HepG2 (cell line): ENCODE measurements at regions not wholly inside any gene's neighbourhood (a gene's known extent, or its start where the extent isn't known, plus 50 kb on each side); places are given as distances from the start of the nearest gene placed in this dataset.

Experiments used
- ATAC-seq: fragments of 200-7000 bp; cut with Tn5 transposase; 3 replicates; pipeline ENCODE4 v1.9.1; 2020; ENCODE audit warnings: mild to moderate bottlenecking, moderate library complexity
- BruUV-seq: library from RNA; stranded (reverse); fragments of 400-500 nt; replicated peaks from 2 replicates; lab custom pipeline; 2021; lab: Mats Ljungman, UMichigan
- CTCF ChIA-PET: fragments of 300-600 bp; formaldehyde crosslinking; extraction: SDS; loops from one replicate; lab custom pipeline; 2021; ENCODE audit warnings: low total read pairs, inconsistent platforms, low intra/inter-chr PET ratio; lab: Yijun Ruan, JAX
- POLR2A ChIA-PET: fragments of 350-600 bp; sonication (Branson Sonifier 250); formaldehyde crosslinking; loops from one replicate; lab custom pipeline; 2020; ENCODE audit warnings: antibody characterized with exemption, inconsistent platforms; lab: Yijun Ruan, JAX
- DNase-seq: peaks from one replicate; pipeline ENCODE4 v3.0.0-alpha.2; 2015; ENCODE audit warnings: low spot score
- FAIRE-seq: peaks from 3 replicates; lab custom pipeline; 2011; peaks lifted over from hg19 to GRCh38; lab: Jason Lieb, UNC
- H2AFZ ChIP-seq: one replicate; pipeline ENCODE4 v1.6.1; 2011; ENCODE audit warnings: low read length, inconsistent platforms
- H3K27ac ChIP-seq: fragments of 300-600 bp; 3 replicates; pipeline ENCODE4 v1.8.0; 2011; ENCODE audit warnings: mixed run types, mild to moderate bottlenecking, mixed read lengths, low read length, inconsistent platforms; ENCODE audit not compliant: insufficient read depth; ENCODE audit errors: extremely low read length
- H3K27me3 ChIP-seq, 2 experiments: fragments of 200-600 bp in 1 of 2; 2 replicates in 1 of 2; 3 replicates in 1 of 2; pipeline versions ENCODE4 v1.6.0 to v1.8.0; 2011; ENCODE audit warnings: low read length in 2 of 2, mild to moderate bottlenecking in 2 of 2, moderate library complexity in 2 of 2, inconsistent platforms in 1 of 2; ENCODE audit not compliant: insufficient read depth in 2 of 2, control insufficient read depth in 1 of 2
- H3K36me3 ChIP-seq, 2 experiments: fragments of 200-600 bp in 1 of 2; replicated peaks in 1 of 2; 2 replicates in 1 of 2; 3 replicates in 1 of 2; pipeline versions ENCODE4 v1.5.1 to v1.8.0; 2011; ENCODE audit warnings: low read length in 2 of 2, inconsistent platforms in 1 of 2; ENCODE audit not compliant: insufficient read depth in 2 of 2, control insufficient read depth in 1 of 2
- H3K4me1 ChIP-seq: 2 replicates; pipeline ENCODE4 v1.5.1; 2012; ENCODE audit warnings: low read length, inconsistent platforms; ENCODE audit not compliant: insufficient read depth
- H3K4me2 ChIP-seq: 2 replicates; pipeline ENCODE4 v1.6.0; 2011; ENCODE audit warnings: low read depth, low read length, inconsistent platforms
- H3K4me3 ChIP-seq, 3 experiments: fragments of 200-600 bp in 1 of 3; sonication (generic), shearing (Covaris generic) in 1 of 3; replicated peaks in 1 of 3; 2 replicates each; pipeline ENCODE4 v1.5.1; 2011 to 2016; ENCODE audit warnings: low read length in 3 of 3, inconsistent platforms in 2 of 3, low read depth in 2 of 3, mild to moderate bottlenecking in 2 of 3, control low read depth in 1 of 3, mixed read lengths in 1 of 3; ENCODE audit not compliant: insufficient read depth in 1 of 3
- H3K79me2 ChIP-seq: one replicate; pipeline ENCODE4 v1.6.1; 2011; ENCODE audit warnings: low read length, inconsistent platforms; ENCODE audit not compliant: insufficient read depth
- H3K9ac ChIP-seq: 2 replicates; pipeline ENCODE4 v1.6.0; 2011; ENCODE audit warnings: mild to moderate bottlenecking, low read depth, low read length, inconsistent platforms; ENCODE audit not compliant: insufficient read depth
- H3K9me3 ChIP-seq: 2 replicates; pipeline ENCODE4 v1.5.1; 2012; ENCODE audit warnings: mild to moderate bottlenecking, low read length
- H4K20me1 ChIP-seq: 2 replicates; pipeline ENCODE4 v1.6.0; 2011; ENCODE audit warnings: inconsistent platforms, mild to moderate bottlenecking, low read length, moderate library complexity; ENCODE audit not compliant: insufficient read depth
- CHCHD3 ChIP-seq: sonication (generic); formaldehyde crosslinking; IDR thresholded peaks from 2 replicates; pipeline ENCODE4 v1.8.0; 2022; ENCODE audit warnings: mild to moderate bottlenecking, missing genetic modification reagents, moderate library complexity
- EHMT2 ChIP-seq: fragments of 200-600 bp; sonication (generic); IDR thresholded peaks from 2 replicates; pipeline ENCODE4 v1.7.0; 2017; ENCODE audit warnings: antibody characterized with exemption, low read depth, low read length, borderline replicate concordance
- FOXP1 ChIP-seq, 2 experiments: fragments of 450-650 bp in 1 of 2; IDR thresholded peaks; 2 replicates each; pipeline ENCODE4 v1.6.1; 2017 to 2018; ENCODE audit warnings: antibody characterized with exemption in 1 of 2
- HNRNPLL ChIP-seq: fragments of 200-400 bp; formaldehyde crosslinking; IDR thresholded peaks from 2 replicates; pipeline ENCODE4 v1.6.1; 2017; ENCODE audit warnings: mild to moderate bottlenecking, low read depth, low read length; ENCODE audit not compliant: poor library complexity, severe bottlenecking
- KDM2A ChIP-seq: sonication (generic); formaldehyde crosslinking; IDR thresholded peaks from 2 replicates; pipeline ENCODE4 v1.4.0; 2020; ENCODE audit warnings: low read depth, missing genetic modification reagents, borderline replicate concordance
- NFYC ChIP-seq: IDR thresholded peaks from 2 replicates; pipeline ENCODE4 v1.6.1; 2016; ENCODE audit warnings: missing genetic modification reagents, missing compliant biosample characterization
- NONO ChIP-seq, 2 experiments: fragments of 450-650 bp in 1 of 2; sonication (generic) in 1 of 2; formaldehyde crosslinking in 1 of 2; IDR thresholded peaks in 1 of 2; conservative IDR thresholded peaks in 1 of 2; 2 replicates each; pipeline versions ENCODE4 v1.6.1 to v1.8.0; 2017 to 2022; ENCODE audit warnings: mild to moderate bottlenecking in 1 of 2, missing genetic modification reagents in 1 of 2, moderate library complexity in 1 of 2
- SUZ12 ChIP-seq: fragments of 150-350 bp; IDR thresholded peaks from 2 replicates; pipeline ENCODE4 v1.6.1; 2014; ENCODE audit warnings: low read depth, low read length
- ZBTB20 ChIP-seq: sonication (generic); formaldehyde crosslinking; IDR thresholded peaks from 2 replicates; pipeline ENCODE4 v1.8.1; 2023; ENCODE audit warnings: missing genetic modification reagents, low read depth, mild to moderate bottlenecking, borderline replicate concordance
- ZFX ChIP-seq: sonication (generic); formaldehyde crosslinking; IDR thresholded peaks from 2 replicates; pipeline ENCODE4 v1.4.0; 2020; ENCODE audit warnings: mild to moderate bottlenecking, low read depth, missing genetic modification reagents, moderate library complexity
- ZMAT3 ChIP-seq: sonication (generic); formaldehyde crosslinking; conservative IDR thresholded peaks from 2 replicates; pipeline ENCODE4 v1.7.0; 2021; ENCODE audit warnings: missing genetic modification reagents
- ZNF253 ChIP-seq: sonication (generic); formaldehyde crosslinking; IDR thresholded peaks from 2 replicates; pipeline ENCODE4 v1.8.0; 2022; ENCODE audit warnings: mild to moderate bottlenecking, missing genetic modification reagents, borderline replicate concordance
- ZNF317 ChIP-seq: sonication (generic); formaldehyde crosslinking; IDR thresholded peaks from 2 replicates; pipeline ENCODE4 v1.5.0; 2020; ENCODE audit warnings: mild to moderate bottlenecking, missing genetic modification reagents
- ZNF674 ChIP-seq: sonication (generic); formaldehyde crosslinking; IDR thresholded peaks from 2 replicates; pipeline ENCODE4 v1.5.0; 2020; ENCODE audit warnings: low read depth, mild to moderate bottlenecking, missing genetic modification reagents
- ZNF7 ChIP-seq: IDR thresholded peaks from 2 replicates; pipeline ENCODE4 v1.6.1; 2016; ENCODE audit warnings: missing biosample characterization, missing genetic modification reagents
- ZNF891 ChIP-seq: sonication (generic); formaldehyde crosslinking; IDR thresholded peaks from 2 replicates; pipeline ENCODE4 v1.5.0; 2020; ENCODE audit warnings: mild to moderate bottlenecking, missing genetic modification reagents
- WGBS: methylation state at CpG from one replicate; pipeline ENCODE4 v1.1.6; 2017; ENCODE audit warnings: low lambda C conversion rate; 5-methylcytosine and 5-hydroxymethylcytosine counted together
- in situ Hi-C: cut with HindIII; loops from 2 replicates; pipeline ENCODE4 v1.10.0; 2017; ENCODE audit warnings: low pct_unique_long_range_greater_than_20kb; ENCODE audit not compliant: extremely low pct_ligation_motif_present
- intact Hi-C: fragments of 100-400 bp; cut with micrococcal nuclease; formaldehyde crosslinking; loops from one replicate; pipeline ENCODE4 v1.10.0; 2022; ENCODE audit not compliant: unreplicated experiment
- TF ChIP-seq, protein P1 (sequence below): sonication (generic); formaldehyde crosslinking; IDR thresholded peaks from 2 replicates; pipeline ENCODE4 v1.4.0; 2020; ENCODE audit warnings: missing genetic modification reagents
- TF ChIP-seq, protein P2 (sequence below): sonication (generic); IDR thresholded peaks from 2 replicates; pipeline ENCODE4 v1.6.1; 2016; ENCODE audit warnings: low read depth, borderline replicate concordance

DNA sequence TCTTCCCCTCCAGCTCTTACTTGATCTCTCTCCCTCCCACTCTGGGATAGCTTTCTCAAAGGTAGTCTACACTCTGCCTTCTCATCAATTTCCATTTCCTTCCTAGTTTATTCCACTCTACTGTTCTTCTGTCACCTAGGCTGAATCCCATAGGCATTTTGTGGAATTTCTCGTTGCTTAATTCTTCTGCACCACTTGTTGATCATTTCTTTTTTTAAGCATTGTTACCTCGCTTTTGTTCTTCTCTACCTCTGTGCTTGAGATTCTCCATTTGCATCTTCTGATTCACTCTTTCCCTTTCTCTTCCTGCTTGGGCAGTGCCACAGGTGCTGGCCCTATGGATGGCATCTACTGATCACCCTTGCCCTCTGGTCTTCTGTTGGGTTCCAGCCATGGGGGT, 567.2 kb downstream of the CDH26 start:
- CTCF ChIA-PET: no interaction called here
- Histone ChIP-seq H3K4me1 (no peaks in the 10 kb centered on the region), H3K27me3 (no peaks in the 10 kb centered on the region), H3K27ac (no peak overlapping the region), H3K36me3 (no peaks in the 10 kb centered on the region), H3K4me3 (no peak overlapping the region), H2AFZ (no peak overlapping the region), H3K4me2 (no peak overlapping the region), H3K9ac (no peak overlapping the region), H3K79me2 (no peaks in the 10 kb centered on the region), H3K9me3 (peaks cover 88% of the 10 kb centered on the region), H4K20me1 (no peaks in the 10 kb centered on the region)
- FAIRE-seq (no peak), DNase-seq (no peak), ATAC-seq (no peak)
- BruUV-seq: no TSS peak
- WGBS: under 1% methylated on average over 2 of the region's 2 CpGs
- intact Hi-C loops: no loop called here
- POLR2A ChIA-PET: no interaction called here
- in situ Hi-C loops: no loop called here
- TF ChIP-seq FOXP1 (IDR thresholded peaks at IDR 0.05): 0 out of 2 replicates have a peak, but pooled peaks have one; percentile 7
- TF ChIP-seq FOXP1 (CRISPR knock-in tag; IDR thresholded peaks at IDR 0.05): no peak
- TF ChIP-seq ZFX (CRISPR knock-in tag): no peak

DNA sequence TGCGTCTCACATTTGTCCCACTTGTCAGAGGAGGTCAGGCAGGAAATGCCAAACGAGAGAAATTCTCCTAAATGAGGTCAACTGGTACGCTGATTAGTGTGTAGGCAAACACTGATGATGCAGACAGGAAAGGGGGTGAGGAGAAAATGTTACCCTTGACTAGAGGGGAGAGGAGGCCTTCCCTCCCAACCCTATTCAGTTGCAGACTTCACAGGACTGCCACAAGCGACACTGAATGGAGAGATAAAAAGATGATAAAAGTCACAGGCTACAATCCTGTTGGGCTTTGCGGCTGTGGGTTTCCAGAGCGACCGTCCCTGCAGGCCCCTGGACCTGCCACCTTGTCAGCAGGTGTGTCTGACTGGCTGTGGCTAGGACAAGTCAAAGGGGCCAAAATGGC, 569.4 kb downstream of the CDH26 start:
- Histone ChIP-seq H3K4me2 (no peak overlapping the region), H3K4me1 (no peaks in the 10 kb centered on the region), H3K4me3 (no peak overlapping the region), H3K79me2 (no peaks in the 10 kb centered on the region), H3K27me3 (no peaks in the 10 kb centered on the region), H4K20me1 (no peaks in the 10 kb centered on the region), H3K9me3 (peaks cover 86% of the 10 kb centered on the region), H2AFZ (no peak overlapping the region), H3K36me3 (no peaks in the 10 kb centered on the region), H3K27ac (no peak overlapping the region), H3K9ac (no peak overlapping the region)
- intact Hi-C loops (no loop called here), in situ Hi-C loops (no loop called here)
- WGBS: 6% methylated on average over 7 of the region's 7 CpGs
- FAIRE-seq: no peak
- BruUV-seq: no TSS peak
- ATAC-seq: no peak
- DNase-seq: no peak
- ChIA-PET POLR2A (no interaction called here), CTCF (no interaction called here)
- no peak for TF ChIP-seq ZBTB20
- no peak for TF ChIP-seq HNRNPLL
- TF ChIP-seq ZNF891 (CRISPR knock-in tag): no peak
- TF ChIP-seq, protein P1, sequence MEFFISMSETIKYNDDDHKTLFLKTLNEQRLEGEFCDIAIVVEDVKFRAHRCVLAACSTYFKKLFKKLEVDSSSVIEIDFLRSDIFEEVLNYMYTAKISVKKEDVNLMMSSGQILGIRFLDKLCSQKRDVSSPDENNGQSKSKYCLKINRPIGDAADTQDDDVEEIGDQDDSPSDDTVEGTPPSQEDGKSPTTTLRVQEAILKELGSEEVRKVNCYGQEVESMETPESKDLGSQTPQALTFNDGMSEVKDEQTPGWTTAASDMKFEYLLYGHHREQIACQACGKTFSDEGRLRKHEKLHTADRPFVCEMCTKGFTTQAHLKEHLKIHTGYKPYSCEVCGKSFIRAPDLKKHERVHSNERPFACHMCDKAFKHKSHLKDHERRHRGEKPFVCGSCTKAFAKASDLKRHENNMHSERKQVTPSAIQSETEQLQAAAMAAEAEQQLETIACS (CRISPR knock-in tag): no peak
- TF ChIP-seq ZNF674 (CRISPR knock-in tag): no peak
- TF ChIP-seq, protein P2, sequence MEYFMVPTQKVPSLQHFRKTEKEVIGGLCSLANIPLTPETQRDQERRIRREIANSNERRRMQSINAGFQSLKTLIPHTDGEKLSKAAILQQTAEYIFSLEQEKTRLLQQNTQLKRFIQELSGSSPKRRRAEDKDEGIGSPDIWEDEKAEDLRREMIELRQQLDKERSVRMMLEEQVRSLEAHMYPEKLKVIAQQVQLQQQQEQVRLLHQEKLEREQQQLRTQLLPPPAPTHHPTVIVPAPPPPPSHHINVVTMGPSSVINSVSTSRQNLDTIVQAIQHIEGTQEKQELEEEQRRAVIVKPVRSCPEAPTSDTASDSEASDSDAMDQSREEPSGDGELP: no peak
- no peak for TF ChIP-seq CHCHD3
- no peak for TF ChIP-seq SUZ12
- no peak for TF ChIP-seq NONO (IDR thresholded peaks at IDR 0.05)
- TF ChIP-seq NONO (CRISPR knock-in tag; conservative IDR thresholded peaks at IDR 0.05): no peak
- TF ChIP-seq ZMAT3: no peak
- no peak for TF ChIP-seq EHMT2
- no peak for TF ChIP-seq ZNF317 (CRISPR knock-in tag)
- TF ChIP-seq ZNF253 (CRISPR knock-in tag): no peak
- no peak for TF ChIP-seq NFYC (CRISPR knock-in tag)
- TF ChIP-seq KDM2A (CRISPR knock-in tag): no peak
- no peak for TF ChIP-seq ZNF7
